SJSA1 (cell line): ENCODE measurements at regions not wholly inside any gene's neighbourhood (a gene's known extent, or its start where the extent isn't known, plus 50 kb on each side); places are given as distances from the start of the nearest gene placed in this dataset.
"Not testable (repeated sequence)": the region's sequence is repeated elsewhere in the genome, so short reads cannot be mapped to it uniquely, and the experiment has no call there.

Experiments
- DNase-seq, 2 experiments: peaks; one replicate each; pipeline ENCODE4 v3.0.0-alpha.2; 2015 to 2020; ENCODE audit warnings: low spot score in 2 of 2, low read depth in 1 of 2
- H3K27ac ChIP-seq: fragments of 250-450 bp; sonication (Bioruptor Pico); 2 replicates; pipeline ENCODE4 v1.5.1; 2020; ENCODE audit warnings: mild to moderate bottlenecking, moderate library complexity
- H3K27me3 ChIP-seq: fragments of 250-450 bp; sonication (Bioruptor Pico); replicated peaks from 2 replicates; pipeline ENCODE4 v1.5.1; 2020; ENCODE audit warnings: mild to moderate bottlenecking, moderate library complexity
- H3K36me3 ChIP-seq: fragments of 250-450 bp; sonication (Bioruptor Pico); 2 replicates; pipeline ENCODE4 v1.5.1; 2020; ENCODE audit warnings: mild to moderate bottlenecking
- H3K4me1 ChIP-seq: fragments of 250-450 bp; sonication (Bioruptor Pico); replicated peaks from 2 replicates; pipeline ENCODE4 v1.6.1; 2021; ENCODE audit warnings: mild to moderate bottlenecking
- H3K4me3 ChIP-seq: fragments of 250-450 bp; sonication (Bioruptor Pico); 2 replicates; pipeline ENCODE4 v1.5.1; 2020; ENCODE audit warnings: mild to moderate bottlenecking
- H3K9me3 ChIP-seq: fragments of 250-450 bp; sonication (Bioruptor Pico); replicated peaks from 2 replicates; pipeline ENCODE4 v1.5.1; 2020; ENCODE audit warnings: mild to moderate bottlenecking

GRCh38 chr5:83889971-83890745 is 169.5 kb upstream of the HAPLN1 start:
- H3K36me3 ChIP-seq = no peaks in the 10 kb centered on the region
- H3K27ac ChIP-seq = no peak overlapping the region
- H3K4me1 ChIP-seq = no peaks in the 10 kb centered on the region
- H3K4me3 ChIP-seq = no peak overlapping the region
- no peaks in the 10 kb centered on the region for H3K27me3 ChIP-seq
- H3K9me3 ChIP-seq = no peaks in the 10 kb centered on the region
- DNase-seq = no peak

GRCh38 chr5:83877911-83878706 is 157.5 kb upstream of the HAPLN1 start:
- no peak for DNase-seq
- no peaks in the 10 kb centered on the region for H3K27me3 ChIP-seq
- H3K4me1 ChIP-seq = peaks cover 9% of the 10 kb centered on the region
- H3K27ac ChIP-seq = no peak overlapping the region
- no peaks in the 10 kb centered on the region for H3K9me3 ChIP-seq
- H3K36me3 ChIP-seq = no peaks in the 10 kb centered on the region
- no peak overlapping the region for H3K4me3 ChIP-seq

- H3K4me1 ChIP-seq = peaks cover 28% of the 10 kb centered on the region
- peak overlapping the region; percentile 42 for H3K27ac ChIP-seq
- no peak overlapping the region for H3K4me3 ChIP-seq
- DNase-seq = peak; percentile 43 to 66
- H3K9me3 ChIP-seq = no peaks in the 10 kb centered on the region
- no peaks in the 10 kb centered on the region for H3K27me3 ChIP-seq
- H3K36me3 ChIP-seq = no peaks in the 10 kb centered on the region
These were observed 151.1 kb upstream of the HAPLN1 start for GRCh38 chr5:83871533-83872395.

GRCh38 chr5:83866181-83866580 is 145.5 kb upstream of the HAPLN1 start:
- Histone ChIP-seq H3K4me3 (no peak overlapping the region), H3K27me3 (no peaks in the 10 kb centered on the region), H3K9me3 (no peaks in the 10 kb centered on the region), H3K27ac (no peak overlapping the region), H3K4me1 (peaks cover 1% of the 10 kb centered on the region), H3K36me3 (no peaks in the 10 kb centered on the region)
- no peak for DNase-seq

GRCh38 chr5:83865579-83865978 is 144.9 kb upstream of the HAPLN1 start:
- H3K4me1 ChIP-seq = no peaks in the 10 kb centered on the region
- no peaks in the 10 kb centered on the region for H3K9me3 ChIP-seq
- H3K27me3 ChIP-seq = no peaks in the 10 kb centered on the region
- H3K36me3 ChIP-seq = no peaks in the 10 kb centered on the region
- no peak overlapping the region for H3K27ac ChIP-seq
- DNase-seq = no peak
- H3K4me3 ChIP-seq = no peak overlapping the region

GRCh38 chr5:83864652-83865051 is 144.0 kb upstream of the HAPLN1 start:
- Histone ChIP-seq H3K4me3 (no peak overlapping the region), H3K4me1 (no peaks in the 10 kb centered on the region), H3K27me3 (no peaks in the 10 kb centered on the region), H3K27ac (no peak overlapping the region), H3K9me3 (no peaks in the 10 kb centered on the region), H3K36me3 (no peaks in the 10 kb centered on the region)
- DNase-seq = no peak

GRCh38 chr5:83857341-83857740 is 136.7 kb upstream of the HAPLN1 start:
- Histone ChIP-seq H3K27ac (no peak overlapping the region), H3K4me3 (no peak overlapping the region), H3K4me1 (no peaks in the 10 kb centered on the region), H3K9me3 (no peaks in the 10 kb centered on the region), H3K27me3 (no peaks in the 10 kb centered on the region), H3K36me3 (no peaks in the 10 kb centered on the region)
- no peak for DNase-seq

GRCh38 chr5:83856881-83857280 is 136.2 kb upstream of the HAPLN1 start:
- Histone ChIP-seq H3K27me3 (no peaks in the 10 kb centered on the region), H3K36me3 (no peaks in the 10 kb centered on the region), H3K9me3 (no peaks in the 10 kb centered on the region), H3K4me1 (no peaks in the 10 kb centered on the region), H3K27ac (no peak overlapping the region), H3K4me3 (no peak overlapping the region)
- no peak for DNase-seq

- H3K36me3 ChIP-seq, DNase-seq, H3K9me3 ChIP-seq, H3K4me1 ChIP-seq, H3K27me3 ChIP-seq, H3K27ac ChIP-seq, H3K4me3 ChIP-seq: not testable (repeated sequence)
These were observed 129.8 kb upstream of the HAPLN1 start for GRCh38 chr5:83850412-83850811.

- no peak overlapping the region for H3K4me3 ChIP-seq
- no peaks in the 10 kb centered on the region for H3K36me3 ChIP-seq
- DNase-seq = no peak
- no peak overlapping the region for H3K27ac ChIP-seq
- peaks cover 5% of the 10 kb centered on the region for H3K4me1 ChIP-seq
- H3K9me3 ChIP-seq = no peaks in the 10 kb centered on the region
- no peaks in the 10 kb centered on the region for H3K27me3 ChIP-seq
These were observed 128.3 kb upstream of the HAPLN1 start for GRCh38 chr5:83848941-83849340.

GRCh38 chr5:83846624-83847350 is 126.1 kb upstream of the HAPLN1 start:
- Histone ChIP-seq H3K4me3 (no peak overlapping the region), H3K27me3 (no peaks in the 10 kb centered on the region), H3K9me3 (no peaks in the 10 kb centered on the region), H3K27ac (no peak overlapping the region), H3K36me3 (no peaks in the 10 kb centered on the region), H3K4me1 (peaks cover 5% of the 10 kb centered on the region)
- DNase-seq = no peak

GRCh38 chr5:83844449-83845068 is 123.9 kb upstream of the HAPLN1 start:
- H3K36me3 ChIP-seq = no peaks in the 10 kb centered on the region
- no peaks in the 10 kb centered on the region for H3K9me3 ChIP-seq
- peak overlapping the region; percentile 34; the same call in 1 of the 2 replicates for H3K27ac ChIP-seq
- peak; percentile 50 to 57 for DNase-seq
- H3K4me1 ChIP-seq = peaks cover 5% of the 10 kb centered on the region
- H3K27me3 ChIP-seq = no peaks in the 10 kb centered on the region
- peak overlapping the region; percentile 17; the same call in 1 of the 2 replicates for H3K4me3 ChIP-seq

- Histone ChIP-seq H3K36me3 (no peaks in the 10 kb centered on the region), H3K27me3 (no peaks in the 10 kb centered on the region), H3K27ac (no peak overlapping the region), H3K9me3 (no peaks in the 10 kb centered on the region), H3K4me3 (no peak overlapping the region), H3K4me1 (peaks cover 1% of the 10 kb centered on the region)
- DNase-seq = no peak
These were observed 119.1 kb upstream of the HAPLN1 start for GRCh38 chr5:83839788-83840187.
